ENCODE measurements at regions not wholly inside any gene's neighbourhood (a gene's known extent, or its start where the extent isn't known, plus 50 kb on each side); places are given as distances from the start of the nearest gene placed in this dataset.

DNA sequence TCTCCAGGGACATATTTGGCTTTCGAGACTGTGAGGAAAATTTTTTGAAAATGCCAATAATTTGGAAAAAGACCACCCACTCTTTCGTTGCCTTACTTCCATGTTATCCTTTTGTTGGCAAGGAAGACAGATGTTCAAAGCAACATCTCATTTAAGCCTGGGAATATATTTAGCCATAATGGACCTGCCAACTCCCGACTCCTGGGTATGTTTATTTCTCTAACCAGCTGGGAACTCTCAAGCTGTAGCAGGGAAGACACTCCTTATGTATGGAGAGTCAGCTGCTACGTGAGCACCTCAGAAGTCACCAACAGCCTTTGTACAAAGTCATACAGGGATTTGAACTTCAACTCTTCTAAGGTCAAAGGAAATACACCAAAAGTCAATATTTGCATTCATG lies 96.5 kb upstream of the DAAM1 start:
- no peak for TF ChIP-seq EZH2 (IDR thresholded peaks at IDR 0.05; ENCODE audit: low read length)
- TF ChIP-seq, protein P1, sequence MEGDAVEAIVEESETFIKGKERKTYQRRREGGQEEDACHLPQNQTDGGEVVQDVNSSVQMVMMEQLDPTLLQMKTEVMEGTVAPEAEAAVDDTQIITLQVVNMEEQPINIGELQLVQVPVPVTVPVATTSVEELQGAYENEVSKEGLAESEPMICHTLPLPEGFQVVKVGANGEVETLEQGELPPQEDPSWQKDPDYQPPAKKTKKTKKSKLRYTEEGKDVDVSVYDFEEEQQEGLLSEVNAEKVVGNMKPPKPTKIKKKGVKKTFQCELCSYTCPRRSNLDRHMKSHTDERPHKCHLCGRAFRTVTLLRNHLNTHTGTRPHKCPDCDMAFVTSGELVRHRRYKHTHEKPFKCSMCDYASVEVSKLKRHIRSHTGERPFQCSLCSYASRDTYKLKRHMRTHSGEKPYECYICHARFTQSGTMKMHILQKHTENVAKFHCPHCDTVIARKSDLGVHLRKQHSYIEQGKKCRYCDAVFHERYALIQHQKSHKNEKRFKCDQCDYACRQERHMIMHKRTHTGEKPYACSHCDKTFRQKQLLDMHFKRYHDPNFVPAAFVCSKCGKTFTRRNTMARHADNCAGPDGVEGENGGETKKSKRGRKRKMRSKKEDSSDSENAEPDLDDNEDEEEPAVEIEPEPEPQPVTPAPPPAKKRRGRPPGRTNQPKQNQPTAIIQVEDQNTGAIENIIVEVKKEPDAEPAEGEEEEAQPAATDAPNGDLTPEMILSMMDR (optimal IDR thresholded peaks at IDR 0.05 in 1 of 3, IDR thresholded peaks at IDR 0.05 in 1 of 3, conservative IDR thresholded peaks at IDR 0.05 in 1 of 3; ENCODE audit: extremely low read depth in 1 of 3, insufficient read depth in 2 of 3, low read length in 3 of 3) = no peak

GRCh38 chr14:59093902-59094301 lies 94.6 kb upstream of the DAAM1 start:
- H3K4me1 ChIP-seq (ENCODE audit: control insufficient read depth, extremely low read depth, insufficient read depth, low read length) = no peaks in the 10 kb centered on the region
- H3K27me3 ChIP-seq (ENCODE audit: control insufficient read depth, extremely low read depth, insufficient read depth, low read length) = peaks cover 7% of the 10 kb centered on the region
- H3K4me2 ChIP-seq (ENCODE audit: control insufficient read depth, extremely low read depth, insufficient read depth, low read depth, low read length) = no peak overlapping the region
- no peaks in the 10 kb centered on the region for H3K9me1 ChIP-seq (ENCODE audit: control insufficient read depth, extremely low read depth, insufficient read depth, low read length)
- H3K9ac ChIP-seq (ENCODE audit: control insufficient read depth, extremely low read depth, insufficient read depth, low read length) = no peak overlapping the region
- FAIRE-seq (no peak), DNase-seq (ENCODE audit: low read depth, low spot score) (no peak)
- H3K36me3 ChIP-seq (ENCODE audit: control insufficient read depth in 2 of 2, extremely low read depth in 1 of 2, insufficient read depth in 2 of 2, low read length in 2 of 2) = no peaks in the 10 kb centered on the region
- no peak overlapping the region for H2AFZ ChIP-seq (ENCODE audit: control insufficient read depth, low read length)
- H3K79me2 ChIP-seq (ENCODE audit: control insufficient read depth, insufficient read depth, low read length) = no peaks in the 10 kb centered on the region
- dilution Hi-C loops (cut with MboI; ENCODE audit: extremely low pct_ligation_motif_present, low sequenced_read_pairs) = no loop called here
- H3K9me3 ChIP-seq (ENCODE audit: control insufficient read depth, low read depth, low read length) = no peaks in the 10 kb centered on the region
- TF ChIP-seq, protein P1 (optimal IDR thresholded peaks at IDR 0.05 in 1 of 3, IDR thresholded peaks at IDR 0.05 in 1 of 3, conservative IDR thresholded peaks at IDR 0.05 in 1 of 3; ENCODE audit: extremely low read depth in 1 of 3, insufficient read depth in 2 of 3, low read length in 3 of 3) = no peak
- TF ChIP-seq EZH2 (IDR thresholded peaks at IDR 0.05; ENCODE audit: low read length) = no peak
- no peak overlapping the region for H3K4me3 ChIP-seq (ENCODE audit: control insufficient read depth in 2 of 3, extremely low read depth in 1 of 3, insufficient read depth in 2 of 3, low read depth in 1 of 3, low read length in 3 of 3)
- H4K20me1 ChIP-seq (ENCODE audit: control insufficient read depth, extremely low read depth, insufficient read depth, low read length) = no peaks in the 10 kb centered on the region
- H3K27ac ChIP-seq (ENCODE audit: control insufficient read depth, insufficient read depth, low read length) = no peak overlapping the region

More for the DNA sequence above, 96.5 kb upstream of the DAAM1 start:
- dilution Hi-C loops (cut with MboI; ENCODE audit: extremely low pct_ligation_motif_present, low sequenced_read_pairs) = no loop called here
- H3K79me2 ChIP-seq (ENCODE audit: control insufficient read depth, insufficient read depth, low read length) = no peaks in the 10 kb centered on the region
- no peaks in the 10 kb centered on the region for H3K9me3 ChIP-seq (ENCODE audit: control insufficient read depth, low read depth, low read length)
- H3K27ac ChIP-seq (ENCODE audit: control insufficient read depth, insufficient read depth, low read length) = no peak overlapping the region
- H3K27me3 ChIP-seq (ENCODE audit: control insufficient read depth, extremely low read depth, insufficient read depth, low read length) = peaks cover 7% of the 10 kb centered on the region
- FAIRE-seq = no peak
- H3K4me3 ChIP-seq (ENCODE audit: control insufficient read depth in 2 of 3, extremely low read depth in 1 of 3, insufficient read depth in 2 of 3, low read depth in 1 of 3, low read length in 3 of 3) = no peak overlapping the region
- no peaks in the 10 kb centered on the region for H3K9me1 ChIP-seq (ENCODE audit: control insufficient read depth, extremely low read depth, insufficient read depth, low read length)
- no peaks in the 10 kb centered on the region for H4K20me1 ChIP-seq (ENCODE audit: control insufficient read depth, extremely low read depth, insufficient read depth, low read length)
- H3K4me1 ChIP-seq (ENCODE audit: control insufficient read depth, extremely low read depth, insufficient read depth, low read length) = no peaks in the 10 kb centered on the region
- H3K4me2 ChIP-seq (ENCODE audit: control insufficient read depth, extremely low read depth, insufficient read depth, low read depth, low read length) = no peak overlapping the region
- H3K36me3 ChIP-seq (ENCODE audit: control insufficient read depth in 2 of 2, extremely low read depth in 1 of 2, insufficient read depth in 2 of 2, low read length in 2 of 2) = no peaks in the 10 kb centered on the region
- H2AFZ ChIP-seq (ENCODE audit: control insufficient read depth, low read length) = no peak overlapping the region
- no peak for DNase-seq (ENCODE audit: low read depth, low spot score)
- no peak overlapping the region for H3K9ac ChIP-seq (ENCODE audit: control insufficient read depth, extremely low read depth, insufficient read depth, low read length)

Measured in keratinocyte (primary cell).